HFF-Myc (cell line): ENCODE measurements at regions not wholly inside any gene's neighbourhood (a gene's known extent, or its start where the extent isn't known, plus 50 kb on each side); places are given as distances from the start of the nearest gene placed in this dataset.

Experiments used
- DNase-seq: peaks from one replicate; pipeline ENCODE4 v3.0.0-alpha.2; 2011; ENCODE audit warnings: low read depth; ENCODE audit errors: extremely low read depth
- H3K4me3 ChIP-seq: replicated peaks from 2 replicates; pipeline ENCODE4 v1.5.1; 2011; ENCODE audit warnings: low read depth, mild to moderate bottlenecking, control low read depth, low read length
- TF ChIP-seq, protein P1 (sequence below): IDR thresholded peaks from 2 replicates; pipeline ENCODE4 v1.5.1; 2012; ENCODE audit warnings: mild to moderate bottlenecking, low read depth, low read length, control low read depth; ENCODE audit errors: missing control alignments

DNA sequence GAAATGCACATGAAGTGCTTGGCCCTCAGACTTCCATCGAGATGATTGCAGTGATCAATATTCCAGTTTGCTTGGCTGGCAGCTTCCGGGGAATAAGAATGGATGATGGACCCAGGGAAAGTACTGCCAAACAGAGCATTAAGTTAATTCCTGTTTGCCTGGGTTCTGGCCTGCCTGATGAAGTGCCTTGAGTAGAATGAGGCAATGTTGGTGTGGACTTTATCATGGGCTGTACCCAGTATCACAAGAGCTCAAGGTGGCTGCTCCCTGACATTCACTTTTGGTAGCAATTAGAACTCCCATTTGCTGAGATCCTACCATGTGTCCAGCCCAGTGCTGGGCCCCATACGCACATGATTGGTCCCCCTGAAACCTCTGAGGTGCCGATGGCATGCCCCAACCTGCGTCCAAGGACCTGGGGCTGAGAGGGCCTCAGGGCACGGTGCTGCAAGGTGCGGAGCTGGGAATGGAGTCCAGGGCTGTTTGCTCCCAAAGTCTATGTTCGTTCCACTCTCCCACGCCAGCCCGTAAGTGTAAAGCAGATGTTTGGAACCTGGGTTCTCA lies 80.7 kb downstream of the SLC25A47 start:
- H3K4me3 ChIP-seq, result no peak overlapping the region
- TF ChIP-seq, protein P1, sequence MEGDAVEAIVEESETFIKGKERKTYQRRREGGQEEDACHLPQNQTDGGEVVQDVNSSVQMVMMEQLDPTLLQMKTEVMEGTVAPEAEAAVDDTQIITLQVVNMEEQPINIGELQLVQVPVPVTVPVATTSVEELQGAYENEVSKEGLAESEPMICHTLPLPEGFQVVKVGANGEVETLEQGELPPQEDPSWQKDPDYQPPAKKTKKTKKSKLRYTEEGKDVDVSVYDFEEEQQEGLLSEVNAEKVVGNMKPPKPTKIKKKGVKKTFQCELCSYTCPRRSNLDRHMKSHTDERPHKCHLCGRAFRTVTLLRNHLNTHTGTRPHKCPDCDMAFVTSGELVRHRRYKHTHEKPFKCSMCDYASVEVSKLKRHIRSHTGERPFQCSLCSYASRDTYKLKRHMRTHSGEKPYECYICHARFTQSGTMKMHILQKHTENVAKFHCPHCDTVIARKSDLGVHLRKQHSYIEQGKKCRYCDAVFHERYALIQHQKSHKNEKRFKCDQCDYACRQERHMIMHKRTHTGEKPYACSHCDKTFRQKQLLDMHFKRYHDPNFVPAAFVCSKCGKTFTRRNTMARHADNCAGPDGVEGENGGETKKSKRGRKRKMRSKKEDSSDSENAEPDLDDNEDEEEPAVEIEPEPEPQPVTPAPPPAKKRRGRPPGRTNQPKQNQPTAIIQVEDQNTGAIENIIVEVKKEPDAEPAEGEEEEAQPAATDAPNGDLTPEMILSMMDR, result no peak
- DNase-seq, result no peak

DNA sequence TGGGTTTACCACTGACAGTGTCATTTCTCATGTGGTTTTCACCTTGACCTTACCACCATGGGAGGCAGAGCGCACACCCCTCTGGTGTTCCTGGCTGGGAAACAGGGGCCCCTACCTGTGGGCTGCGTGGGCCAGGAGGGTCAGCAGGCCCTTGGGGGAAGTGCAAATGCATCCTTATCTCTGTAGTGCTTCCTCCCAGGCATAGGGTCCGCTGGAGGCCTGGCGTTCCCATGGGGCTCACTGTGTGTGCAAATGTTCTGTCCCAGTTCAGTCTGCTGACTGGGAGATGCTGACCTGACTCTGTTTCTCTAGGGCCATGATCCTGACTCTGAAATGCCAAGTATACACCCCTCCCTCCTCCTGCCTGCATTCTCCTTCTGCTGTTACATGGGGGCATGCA lies 81.3 kb downstream of the SLC25A47 start:
- TF ChIP-seq, protein P1, result no peak
- H3K4me3 ChIP-seq, result no peak overlapping the region
- DNase-seq, result no peak

DNA sequence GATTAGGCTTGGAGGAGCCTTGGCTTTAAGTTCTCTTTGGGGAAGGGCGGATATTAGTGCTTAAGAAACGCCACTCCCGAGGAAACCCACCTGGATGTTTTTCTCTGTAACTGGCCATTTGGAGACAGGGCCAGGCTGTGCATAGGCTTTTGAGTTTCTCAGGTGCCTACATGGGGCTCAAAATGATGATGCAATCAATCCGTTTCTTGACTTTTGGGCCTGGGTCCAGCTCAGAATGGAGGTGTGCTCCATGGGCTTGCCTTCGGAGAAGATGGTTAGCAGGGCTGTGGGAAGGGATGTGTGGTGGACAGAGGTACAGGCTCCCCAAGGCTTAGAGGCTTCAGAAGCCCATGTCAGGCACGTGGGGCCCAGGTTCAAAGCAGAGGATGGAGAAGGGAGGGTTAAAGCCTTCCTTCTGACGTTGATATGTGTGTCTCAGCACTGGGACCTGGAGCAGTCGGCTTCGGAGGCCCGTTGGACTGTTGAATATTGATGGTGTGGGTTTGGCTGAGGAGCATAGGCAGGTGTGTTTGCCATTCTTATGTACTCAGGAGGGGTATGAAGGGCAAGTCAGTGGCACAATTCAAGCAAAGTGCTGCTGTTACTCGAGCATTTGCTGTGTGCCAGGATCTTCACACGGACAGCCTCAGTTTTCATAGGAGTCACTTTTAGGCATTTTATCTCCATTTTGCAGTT lies 82.8 kb downstream of the SLC25A47 start:
- H3K4me3 ChIP-seq, result no peak overlapping the region
- no peak for DNase-seq
- TF ChIP-seq, protein P1, result no peak

DNA sequence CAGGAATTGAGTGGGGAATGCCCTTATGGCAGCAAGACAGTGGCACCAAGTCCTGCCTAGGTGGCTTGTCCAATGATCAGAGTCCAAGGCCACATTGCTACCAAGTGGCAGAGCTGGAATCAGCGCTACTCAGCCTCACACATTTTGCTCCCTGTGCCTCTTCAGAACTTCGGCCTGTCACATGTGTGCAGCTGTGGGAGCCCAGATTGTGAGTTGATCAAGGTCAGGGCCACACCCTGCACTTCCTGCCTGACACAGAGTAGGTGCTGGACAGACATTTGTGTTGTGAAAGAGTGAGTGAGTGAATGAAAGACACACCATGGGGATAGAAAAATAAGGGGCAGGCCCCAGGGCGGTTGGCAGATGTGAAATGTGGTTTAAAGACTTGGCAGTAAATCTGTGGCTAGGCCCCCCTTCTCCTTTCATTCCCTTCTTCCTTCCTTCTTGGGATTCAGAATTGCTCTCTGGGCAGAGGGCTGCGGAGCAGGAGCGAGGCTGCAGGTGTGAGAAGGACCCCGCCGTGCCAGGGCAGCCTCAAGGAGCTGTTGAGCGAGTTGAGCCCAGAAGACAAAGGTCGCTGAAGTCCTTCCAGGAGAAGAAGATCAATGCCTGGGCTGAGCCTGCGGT lies 83.5 kb downstream of the SLC25A47 start:
- TF ChIP-seq, protein P1, result no peak
- peak; percentile 41 for DNase-seq

DNA sequence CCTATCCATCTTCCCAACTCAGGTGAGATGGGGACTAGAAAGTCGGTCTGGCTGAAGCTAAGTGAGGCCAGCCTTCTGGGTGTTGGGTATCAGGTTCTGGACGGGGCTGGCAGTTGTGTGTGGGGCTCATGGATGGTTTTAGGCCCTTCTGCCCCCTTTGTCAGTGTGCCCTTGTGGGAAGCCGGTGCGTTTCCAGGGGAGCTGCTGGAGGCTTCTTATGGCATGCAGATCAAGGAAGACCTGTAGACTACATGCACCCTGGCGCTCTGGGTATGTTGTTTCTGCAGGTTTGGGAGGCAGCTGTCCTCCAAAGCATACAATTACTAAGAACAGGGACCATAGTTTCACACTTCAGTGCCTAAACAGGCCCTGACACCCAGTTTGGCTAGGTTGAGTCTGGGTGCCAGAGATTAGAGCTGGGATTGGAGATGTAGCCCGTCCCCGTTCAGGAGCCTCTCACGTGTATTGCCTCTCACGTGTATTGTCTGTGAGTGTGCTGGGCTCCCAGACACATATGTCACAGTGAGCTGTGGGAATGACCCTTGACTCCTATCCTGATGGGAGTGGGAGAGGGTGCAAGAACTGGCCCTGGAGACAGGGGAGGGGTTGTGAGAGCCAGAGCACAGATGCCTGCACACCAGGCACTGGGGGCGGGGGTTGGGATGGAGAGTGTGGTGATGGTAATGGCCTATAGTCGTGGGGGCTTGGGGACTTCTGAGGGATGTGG lies 84.4 kb downstream of the SLC25A47 start:
- TF ChIP-seq, protein P1, result no peak
- no peak overlapping the region for H3K4me3 ChIP-seq
- DNase-seq, result no peak

More for the DNA sequence above, 83.5 kb downstream of the SLC25A47 start:
- H3K4me3 ChIP-seq, result no peak overlapping the region

DNA sequence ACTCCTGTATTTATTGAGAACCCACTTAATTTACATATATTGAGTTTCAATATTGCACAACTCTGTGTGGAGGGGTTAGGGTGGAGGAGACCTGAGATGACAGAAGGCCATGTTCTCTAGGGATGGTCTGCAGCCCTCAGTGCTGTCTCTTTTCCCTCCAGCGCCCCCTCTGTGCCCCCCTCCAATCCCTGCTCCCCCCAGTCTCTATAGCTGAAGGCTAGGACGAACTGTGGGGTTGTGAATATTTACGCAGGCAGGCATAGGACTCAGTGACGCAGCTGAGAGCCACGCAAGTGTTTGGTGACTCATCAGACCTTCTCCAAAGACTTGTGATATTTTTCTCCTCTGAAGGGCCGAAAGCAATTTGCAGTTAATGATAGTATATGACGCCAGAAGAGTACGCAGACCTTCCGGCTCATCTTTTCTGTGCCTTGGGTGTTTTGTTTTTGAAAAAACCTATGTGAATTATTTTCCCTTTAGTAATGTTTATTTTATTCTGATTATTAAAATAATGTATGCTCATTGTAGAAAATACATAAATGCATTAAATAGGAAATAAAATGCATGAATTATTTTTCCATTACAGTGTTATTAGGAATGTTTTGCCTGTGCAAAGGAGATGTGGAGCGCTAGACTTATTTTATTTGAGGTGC lies 85.3 kb downstream of the SLC25A47 start:
- H3K4me3 ChIP-seq, result no peak overlapping the region
- DNase-seq, result no peak
- TF ChIP-seq, protein P1, result no peak
